BE2C (cell line): ENCODE measurements at regions not wholly inside any gene's neighbourhood (a gene's known extent, or its start where the extent isn't known, plus 50 kb on each side); places are given as distances from the start of the nearest gene placed in this dataset.
"Not testable (repeated sequence)": the region's sequence is repeated elsewhere in the genome, so short reads cannot be mapped to it uniquely, and the experiment has no call there.

Experiments
- DNase-seq: peaks from one replicate; pipeline ENCODE4 v3.0.0-alpha.2; 2020
- H3K27me3 ChIP-seq: fragments of 250-450 bp; sonication (Bioruptor Pico); 2 replicates; pipeline ENCODE4 v1.5.1; 2020; ENCODE audit warnings: mild to moderate bottlenecking
- H3K36me3 ChIP-seq: fragments of 250-450 bp; sonication (Bioruptor Pico); 2 replicates; pipeline ENCODE4 v1.5.1; 2020; ENCODE audit warnings: mild to moderate bottlenecking
- H3K4me1 ChIP-seq: fragments of 250-450 bp; sonication (Bioruptor Pico); 2 replicates; pipeline ENCODE4 v1.5.1; 2020
- H3K4me3 ChIP-seq: 2 replicates; pipeline ENCODE4 v1.5.1; 2011; ENCODE audit warnings: low read depth, low read length
- H3K9me3 ChIP-seq: fragments of 250-450 bp; sonication (Bioruptor Pico); 2 replicates; pipeline ENCODE4 v1.5.1; 2020

- not testable (repeated sequence) for H3K9me3 ChIP-seq, H3K4me3 ChIP-seq, H3K4me1 ChIP-seq, H3K36me3 ChIP-seq, DNase-seq, H3K27me3 ChIP-seq
These were observed 476.1 kb downstream of the GOLGA6L6 start for GRCh38 chr15:20065508-20065907.

- DNase-seq, H3K36me3 ChIP-seq, H3K9me3 ChIP-seq, H3K4me3 ChIP-seq, H3K4me1 ChIP-seq, H3K27me3 ChIP-seq: not testable (repeated sequence)
These were observed 478.4 kb downstream of the GOLGA6L6 start for GRCh38 chr15:20063167-20063566.

GRCh38 chr15:20060838-20061237, 480.8 kb downstream of the GOLGA6L6 start:
- H3K4me3 ChIP-seq, H3K4me1 ChIP-seq, H3K36me3 ChIP-seq, DNase-seq, H3K27me3 ChIP-seq, H3K9me3 ChIP-seq: not testable (repeated sequence)

- not testable (repeated sequence) for H3K4me1 ChIP-seq, H3K36me3 ChIP-seq, H3K4me3 ChIP-seq, H3K9me3 ChIP-seq, DNase-seq, H3K27me3 ChIP-seq
These were observed 484.7 kb downstream of the GOLGA6L6 start for GRCh38 chr15:20056871-20057270.

- H3K9me3 ChIP-seq, H3K27me3 ChIP-seq, DNase-seq, H3K4me3 ChIP-seq, H3K36me3 ChIP-seq, H3K4me1 ChIP-seq: not testable (repeated sequence)
These were observed 485.7 kb downstream of the GOLGA6L6 start for GRCh38 chr15:20055921-20056320.

- H3K36me3 ChIP-seq, H3K4me1 ChIP-seq, H3K27me3 ChIP-seq, H3K4me3 ChIP-seq, DNase-seq, H3K9me3 ChIP-seq: not testable (repeated sequence)
These were observed 493.4 kb downstream of the GOLGA6L6 start for GRCh38 chr15:20048189-20048588.

GRCh38 chr15:20045165-20045564, 496.4 kb downstream of the GOLGA6L6 start:
- H3K4me3 ChIP-seq, H3K4me1 ChIP-seq, H3K27me3 ChIP-seq, H3K9me3 ChIP-seq, H3K36me3 ChIP-seq, DNase-seq: not testable (repeated sequence)

GRCh38 chr15:20040691-20041090, 500.9 kb downstream of the GOLGA6L6 start:
- not testable (repeated sequence) for H3K36me3 ChIP-seq, H3K4me1 ChIP-seq, DNase-seq, H3K9me3 ChIP-seq, H3K27me3 ChIP-seq, H3K4me3 ChIP-seq

- not testable (repeated sequence) for DNase-seq, H3K27me3 ChIP-seq, H3K9me3 ChIP-seq, H3K4me3 ChIP-seq, H3K36me3 ChIP-seq, H3K4me1 ChIP-seq
These were observed 516.6 kb downstream of the GOLGA6L6 start for GRCh38 chr15:20025040-20025439.

GRCh38 chr15:20022349-20022748, 519.3 kb downstream of the GOLGA6L6 start:
- not testable (repeated sequence) for DNase-seq, H3K4me3 ChIP-seq, H3K27me3 ChIP-seq, H3K4me1 ChIP-seq, H3K36me3 ChIP-seq, H3K9me3 ChIP-seq

GRCh38 chr15:20021351-20021750, 520.2 kb downstream of the GOLGA6L6 start:
- not testable (repeated sequence) for H3K36me3 ChIP-seq, H3K4me3 ChIP-seq, DNase-seq, H3K9me3 ChIP-seq, H3K4me1 ChIP-seq, H3K27me3 ChIP-seq

- H3K36me3 ChIP-seq, H3K4me1 ChIP-seq, DNase-seq, H3K27me3 ChIP-seq, H3K4me3 ChIP-seq, H3K9me3 ChIP-seq: not testable (repeated sequence)
These were observed 521.0 kb downstream of the GOLGA6L6 start for GRCh38 chr15:20020588-20020987.

- not testable (repeated sequence) for H3K4me3 ChIP-seq, H3K36me3 ChIP-seq, H3K9me3 ChIP-seq, DNase-seq, H3K4me1 ChIP-seq, H3K27me3 ChIP-seq
These were observed 521.8 kb downstream of the GOLGA6L6 start for GRCh38 chr15:20019758-20020157.

- not testable (repeated sequence) for H3K4me1 ChIP-seq, DNase-seq, H3K36me3 ChIP-seq, H3K4me3 ChIP-seq, H3K27me3 ChIP-seq, H3K9me3 ChIP-seq
These were observed 524.0 kb downstream of the GOLGA6L6 start for GRCh38 chr15:20017581-20017980.

GRCh38 chr15:20016941-20017340, 524.7 kb downstream of the GOLGA6L6 start:
- not testable (repeated sequence) for H3K36me3 ChIP-seq, DNase-seq, H3K27me3 ChIP-seq, H3K4me1 ChIP-seq, H3K4me3 ChIP-seq, H3K9me3 ChIP-seq

- not testable (repeated sequence) for DNase-seq, H3K27me3 ChIP-seq, H3K36me3 ChIP-seq
These were observed 528.8 kb downstream of the GOLGA6L6 start for GRCh38 chr15:20012837-20013236.

GRCh38 chr15:20010759-20011158, 530.8 kb downstream of the GOLGA6L6 start:
- H3K4me3 ChIP-seq, H3K36me3 ChIP-seq, H3K4me1 ChIP-seq, H3K9me3 ChIP-seq, H3K27me3 ChIP-seq, DNase-seq: not testable (repeated sequence)

More at GRCh38 chr15:20012837-20013236, 528.8 kb downstream of the GOLGA6L6 start:
- H3K4me3 ChIP-seq, H3K4me1 ChIP-seq, H3K9me3 ChIP-seq: not testable (repeated sequence)
